Cardiac muscle cell (in vitro differentiated cells and primary cell): ENCODE measurements at regions not wholly inside any gene's neighbourhood (a gene's known extent, or its start where the extent isn't known, plus 50 kb on each side); places are given as distances from the start of the nearest gene placed in this dataset.
A peak's percentile ranks its signal among the peaks of the same experiment; 100 is the strongest.

Experiments
- DNase-seq, 2 donors: peaks; one replicate each; pipeline versions ENCODE4 v3.0.0 to v3.0.0-alpha.2; 2010 to 2017; ENCODE audit warnings: low read depth in 1 of 2, low spot score in 1 of 2
- H3K27ac ChIP-seq: fragments of 200-600 bp; sonication (generic); 2 replicates; pipeline ENCODE4 v1.5.1; 2016
- H3K27me3 ChIP-seq: fragments of 200-600 bp; sonication (generic); 2 replicates; pipeline ENCODE4 v1.6.0; 2016; ENCODE audit warnings: control low read depth
- H3K36me3 ChIP-seq: fragments of 200-600 bp; sonication (generic); 2 replicates; pipeline ENCODE4 v1.5.1; 2016; ENCODE audit warnings: control low read depth
- H3K4me1 ChIP-seq: fragments of 200-600 bp; sonication (generic); 2 replicates; pipeline ENCODE4 v1.8.1; 2017; ENCODE audit warnings: low read depth, mild to moderate bottlenecking, mixed run types
- H3K4me3 ChIP-seq: fragments of 200-600 bp; sonication (generic); 2 replicates; pipeline ENCODE4 v1.5.1; 2016; ENCODE audit warnings: mild to moderate bottlenecking
- H3K9me3 ChIP-seq: fragments of 200-600 bp; sonication (generic); 2 replicates; pipeline ENCODE4 v1.5.1; 2017; ENCODE audit warnings: low read depth, mild to moderate bottlenecking, control low read depth
- CTCF ChIP-seq: IDR thresholded peaks from 2 replicates; pipeline ENCODE4 v1.5.1; 2012; ENCODE audit warnings: low read depth, mild to moderate bottlenecking, low read length

GRCh38 chr5:124398460-124398859 is 348.0 kb downstream of the ZNF608 start:
- Histone ChIP-seq H3K9me3 (no peaks in the 10 kb centered on the region), H3K4me3 (no peak overlapping the region), H3K27ac (no peak overlapping the region), H3K27me3 (no peaks in the 10 kb centered on the region), H3K4me1 (peaks cover 39% of the 10 kb centered on the region), H3K36me3 (no peaks in the 10 kb centered on the region)
- no peak for DNase-seq
- TF ChIP-seq CTCF = no peak

DNA sequence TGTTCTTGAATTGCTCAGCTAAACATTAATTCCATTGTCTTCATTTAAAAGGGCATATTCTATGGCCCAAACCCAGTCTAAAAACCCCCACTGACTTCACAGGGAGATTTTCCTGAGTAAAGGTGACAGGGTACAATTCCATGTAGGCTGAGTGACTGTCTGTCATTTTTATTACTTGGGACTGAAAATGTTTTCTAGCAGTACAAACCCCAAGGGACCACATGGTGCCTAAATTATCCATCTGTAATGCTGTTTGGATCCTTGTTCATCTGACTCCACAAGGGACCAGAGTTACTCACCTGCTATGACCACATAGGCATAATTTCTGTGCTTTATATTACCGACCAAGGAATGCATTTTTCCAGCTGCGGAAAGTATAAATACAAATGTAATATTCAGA is 349.1 kb downstream of the ZNF608 start:
- no peak overlapping the region for H3K27ac ChIP-seq
- DNase-seq = no peak
- no peak overlapping the region for H3K4me3 ChIP-seq
- H3K4me1 ChIP-seq = peaks cover 33% of the 10 kb centered on the region
- H3K27me3 ChIP-seq = no peaks in the 10 kb centered on the region
- no peak for TF ChIP-seq CTCF
- no peaks in the 10 kb centered on the region for H3K9me3 ChIP-seq
- H3K36me3 ChIP-seq = no peaks in the 10 kb centered on the region

DNA sequence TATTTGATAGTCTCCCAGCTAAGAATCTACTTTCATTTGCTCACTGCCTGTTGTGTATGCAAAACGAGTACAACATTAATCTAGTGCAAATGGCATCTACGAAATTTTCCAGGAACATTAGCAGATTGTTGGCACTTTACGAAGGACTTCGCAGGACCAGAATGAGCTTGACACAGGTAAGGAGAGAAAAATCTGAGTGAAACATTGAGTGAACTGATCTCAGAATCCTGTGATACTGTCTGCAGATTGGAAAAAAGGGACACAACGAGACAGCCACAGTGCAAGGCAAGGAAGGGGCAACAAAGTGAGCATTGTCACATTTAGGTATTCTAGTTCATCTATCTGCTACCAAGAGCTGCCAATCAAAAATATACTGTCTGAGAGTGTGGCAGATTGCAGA is 350.5 kb downstream of the ZNF608 start:
- Histone ChIP-seq H3K27me3 (no peaks in the 10 kb centered on the region), H3K36me3 (no peaks in the 10 kb centered on the region), H3K4me1 (peaks cover 19% of the 10 kb centered on the region), H3K9me3 (no peaks in the 10 kb centered on the region), H3K4me3 (no peak overlapping the region), H3K27ac (no peak overlapping the region)
- DNase-seq = no peak
- no peak for TF ChIP-seq CTCF

DNA sequence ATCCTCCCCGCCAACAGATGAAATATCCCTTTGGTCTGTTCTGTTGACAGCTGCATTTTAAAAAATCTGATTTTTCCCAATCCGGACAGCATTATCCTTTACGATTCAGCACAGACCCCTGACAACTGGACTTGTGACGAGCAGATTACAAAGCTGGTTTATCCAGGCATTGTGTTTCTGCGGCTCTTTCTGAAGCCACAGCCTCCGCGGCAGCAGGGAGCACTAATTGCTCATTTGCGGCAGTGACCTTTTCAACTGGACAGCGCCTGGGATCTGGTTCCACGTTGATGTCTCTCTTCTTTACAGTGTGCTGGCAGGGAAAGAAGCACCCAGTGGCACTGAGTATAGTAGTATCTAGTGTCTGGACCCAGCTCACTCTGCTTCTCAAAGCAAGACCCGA is 351.2 kb downstream of the ZNF608 start:
- no peak overlapping the region for H3K4me3 ChIP-seq
- H3K36me3 ChIP-seq = no peaks in the 10 kb centered on the region
- TF ChIP-seq CTCF = no peak
- H3K27ac ChIP-seq = no peak overlapping the region
- no peaks in the 10 kb centered on the region for H3K27me3 ChIP-seq
- peaks cover 15% of the 10 kb centered on the region for H3K4me1 ChIP-seq
- no peaks in the 10 kb centered on the region for H3K9me3 ChIP-seq
- peak in 1 of 2 donors; percentile 35 for DNase-seq

DNA sequence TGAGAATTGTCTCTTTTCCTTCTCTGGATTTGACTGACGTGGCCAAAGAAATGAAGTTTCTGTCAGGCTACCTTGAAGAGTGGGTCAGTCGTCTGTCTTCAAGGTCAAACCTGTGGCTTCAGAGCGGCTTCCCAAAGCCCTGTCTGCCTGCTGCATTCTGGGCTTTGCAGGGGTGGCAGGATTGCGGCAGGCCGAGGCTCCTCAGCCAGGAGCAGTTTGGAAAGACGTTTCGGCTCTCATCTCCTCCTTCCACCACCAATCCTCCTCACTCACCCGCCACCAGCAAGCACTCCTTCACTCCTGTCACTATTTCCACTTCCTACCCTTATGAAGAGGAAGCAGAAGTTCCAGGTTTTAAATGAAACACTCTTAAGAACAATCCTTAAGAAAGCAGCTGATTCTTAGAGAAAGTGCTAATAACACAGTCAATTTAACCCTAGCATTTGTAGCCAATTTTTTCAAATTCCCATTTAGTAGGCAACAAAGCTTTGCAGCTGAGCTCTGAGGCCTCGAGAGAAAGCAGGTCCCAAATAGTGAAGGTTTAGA is 351.7 kb downstream of the ZNF608 start:
- DNase-seq = no peak
- no peak for TF ChIP-seq CTCF
- no peak overlapping the region for H3K27ac ChIP-seq
- H3K27me3 ChIP-seq = no peaks in the 10 kb centered on the region
- H3K9me3 ChIP-seq = no peaks in the 10 kb centered on the region
- peaks cover 15% of the 10 kb centered on the region for H3K4me1 ChIP-seq
- H3K36me3 ChIP-seq = no peaks in the 10 kb centered on the region
- no peak overlapping the region for H3K4me3 ChIP-seq
